ENCODE measurements at regions not wholly inside any gene's neighbourhood (a gene's known extent, or its start where the extent isn't known, plus 50 kb on each side); places are given as distances from the start of the nearest gene placed in this dataset.
"Not testable (repeated sequence)": the region's sequence is repeated elsewhere in the genome, so short reads cannot be mapped to it uniquely, and the experiment has no call there.

- FAIRE-seq (no peak), DNase-seq (ENCODE audit: insufficient read length, low spot score) (no peak)
- TF ChIP-seq POLR2A (IDR thresholded peaks at IDR 0.05; ENCODE audit: low read depth, low read length), result no peak
These were observed 492.7 kb upstream of the DDX18 start for GRCh38 chr2:117321816-117322215.

GRCh38 chr2:117323331-117323730 lies 491.2 kb upstream of the DDX18 start:
- FAIRE-seq (no peak), DNase-seq (ENCODE audit: insufficient read length, low spot score) (no peak)
- no peak for TF ChIP-seq POLR2A (IDR thresholded peaks at IDR 0.05; ENCODE audit: low read depth, low read length)

DNA sequence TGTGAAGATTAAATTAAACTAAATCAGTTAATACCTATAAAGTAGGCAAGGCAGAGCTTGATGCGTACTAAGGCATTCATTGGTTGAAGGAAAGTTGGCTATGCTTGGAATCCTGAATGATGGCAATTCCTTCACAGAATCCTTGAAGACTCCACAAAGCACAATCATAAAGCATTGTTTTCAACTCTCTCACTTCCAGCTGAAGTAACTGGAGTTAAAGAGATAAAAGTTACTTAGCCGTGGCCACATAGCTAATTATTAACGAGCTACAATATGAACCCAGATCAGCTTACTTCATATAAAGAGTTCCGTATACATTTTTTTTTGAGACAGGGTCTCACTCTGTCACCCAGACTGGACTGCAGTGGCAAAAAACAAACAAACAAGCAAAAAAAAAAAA lies 483.9 kb upstream of the DDX18 start:
- FAIRE-seq (no peak), DNase-seq (ENCODE audit: insufficient read length, low spot score) (no peak)
- no peak for TF ChIP-seq POLR2A (IDR thresholded peaks at IDR 0.05; ENCODE audit: low read depth, low read length)

GRCh38 chr2:117335967-117336366 lies 478.5 kb upstream of the DDX18 start:
- TF ChIP-seq POLR2A (IDR thresholded peaks at IDR 0.05; ENCODE audit: low read depth, low read length), result no peak
- DNase-seq (ENCODE audit: insufficient read length, low spot score) (no peak), FAIRE-seq (no peak)

DNA sequence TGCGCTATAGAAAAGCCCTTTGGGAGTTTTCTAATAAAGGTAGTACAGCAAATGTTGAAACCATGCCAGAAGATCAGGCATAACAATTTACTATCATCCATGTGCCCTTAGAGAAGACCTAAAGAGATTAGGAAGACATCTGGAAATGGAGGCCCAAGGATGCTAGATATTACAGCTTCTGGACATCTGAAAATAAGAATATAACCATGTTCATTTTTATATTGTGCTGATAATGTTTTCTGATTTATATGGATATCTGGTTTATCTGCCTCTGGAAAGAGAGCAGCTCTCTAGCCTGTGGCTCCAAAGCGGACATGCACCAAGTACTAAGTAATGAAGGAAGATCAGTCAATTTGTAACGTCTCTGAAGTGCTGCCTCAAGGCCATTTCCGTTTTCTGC lies 478.0 kb upstream of the DDX18 start:
- DNase-seq (ENCODE audit: insufficient read length, low spot score) (no peak), FAIRE-seq (no peak)
- TF ChIP-seq POLR2A (IDR thresholded peaks at IDR 0.05; ENCODE audit: low read depth, low read length), result no peak

DNA sequence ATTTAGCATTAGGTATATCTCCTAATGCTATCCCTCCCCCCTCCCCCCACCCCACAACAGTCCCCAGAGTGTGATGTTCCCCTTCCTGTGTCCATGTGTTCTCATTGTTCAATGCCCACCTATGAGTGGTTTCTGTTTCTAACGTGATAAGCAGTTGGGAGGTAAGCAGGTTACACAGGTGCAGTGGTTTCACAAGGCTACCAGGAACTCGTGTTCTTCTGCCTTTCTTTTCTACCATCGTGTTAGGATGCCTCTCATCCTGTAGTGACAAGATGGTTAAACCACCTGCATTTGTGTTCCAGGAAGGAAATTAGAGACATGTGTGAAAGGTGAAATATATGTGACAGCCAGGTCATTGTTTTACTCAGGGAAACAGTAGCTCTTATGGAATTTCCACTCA lies 476.5 kb upstream of the DDX18 start:
- DNase-seq (ENCODE audit: insufficient read length, low spot score); FAIRE-seq: not testable (repeated sequence)

GRCh38 chr2:117339980-117340379 lies 474.5 kb upstream of the DDX18 start:
- FAIRE-seq, result no peak
- DNase-seq (ENCODE audit: insufficient read length, low spot score), result no peak
- TF ChIP-seq POLR2A (IDR thresholded peaks at IDR 0.05; ENCODE audit: low read depth, low read length), result no peak

- no peak for FAIRE-seq
- TF ChIP-seq POLR2A (IDR thresholded peaks at IDR 0.05; ENCODE audit: low read depth, low read length), result no peak
- DNase-seq (ENCODE audit: insufficient read length, low spot score), result no peak
These were observed 472.8 kb upstream of the DDX18 start for GRCh38 chr2:117341690-117342089.

- FAIRE-seq (no peak), DNase-seq (ENCODE audit: insufficient read length, low spot score) (no peak)
- no peak for TF ChIP-seq POLR2A (IDR thresholded peaks at IDR 0.05; ENCODE audit: low read depth, low read length)
These were observed 472.1 kb upstream of the DDX18 start for GRCh38 chr2:117342415-117342814.

DNA sequence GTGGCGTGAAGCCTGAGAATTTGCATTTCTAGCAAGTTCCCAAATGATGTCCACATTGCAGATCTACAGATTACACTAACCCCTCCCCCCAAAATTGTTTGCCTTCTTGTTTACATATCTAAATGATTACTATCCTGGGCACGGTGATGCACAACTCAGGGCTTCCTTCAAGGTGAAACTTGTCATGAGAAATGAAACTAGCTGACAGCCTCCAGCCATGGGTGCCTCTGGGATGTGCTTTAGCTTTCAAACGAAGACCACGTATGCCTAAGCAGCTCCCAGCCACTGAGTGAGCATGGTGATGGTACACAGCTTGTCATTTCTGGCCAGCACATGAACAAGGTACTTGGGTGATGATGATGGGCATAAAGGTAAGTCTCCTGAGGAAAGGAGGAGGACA lies 464.8 kb upstream of the DDX18 start:
- TF ChIP-seq POLR2A (IDR thresholded peaks at IDR 0.05; ENCODE audit: low read depth, low read length), result no peak
- no peak for FAIRE-seq

GRCh38 chr2:117351396-117351795 lies 463.1 kb upstream of the DDX18 start:
- DNase-seq (ENCODE audit: insufficient read length, low spot score) (no peak), FAIRE-seq (no peak)
- no peak for TF ChIP-seq POLR2A (IDR thresholded peaks at IDR 0.05; ENCODE audit: low read depth, low read length)

More for the DNA sequence above, 464.8 kb upstream of the DDX18 start:
- DNase-seq (ENCODE audit: insufficient read length, low spot score), result no peak

GRCh38 chr2:117359266-117359914 lies 455.1 kb upstream of the DDX18 start:
- DNase-seq (ENCODE audit: insufficient read length, low spot score) (no peak), FAIRE-seq (no peak)
- TF ChIP-seq POLR2A (IDR thresholded peaks at IDR 0.05; ENCODE audit: low read depth, low read length), result no peak

- DNase-seq (ENCODE audit: insufficient read length, low spot score), result no peak
These were observed 453.9 kb upstream of the DDX18 start for GRCh38 chr2:117360586-117360985.

GRCh38 chr2:117378653-117379052 lies 435.8 kb upstream of the DDX18 start:
- TF ChIP-seq POLR2A (IDR thresholded peaks at IDR 0.05; ENCODE audit: low read depth, low read length), result no peak
- no peak for DNase-seq (ENCODE audit: insufficient read length, low spot score)
- no peak for FAIRE-seq

More at GRCh38 chr2:117360586-117360985, 453.9 kb upstream of the DDX18 start:
- TF ChIP-seq POLR2A (IDR thresholded peaks at IDR 0.05; ENCODE audit: low read depth, low read length), result no peak
- FAIRE-seq, result no peak

GRCh38 chr2:117379928-117380327 lies 434.6 kb upstream of the DDX18 start:
- FAIRE-seq, result no peak
- TF ChIP-seq POLR2A (IDR thresholded peaks at IDR 0.05; ENCODE audit: low read depth, low read length), result no peak

DNA sequence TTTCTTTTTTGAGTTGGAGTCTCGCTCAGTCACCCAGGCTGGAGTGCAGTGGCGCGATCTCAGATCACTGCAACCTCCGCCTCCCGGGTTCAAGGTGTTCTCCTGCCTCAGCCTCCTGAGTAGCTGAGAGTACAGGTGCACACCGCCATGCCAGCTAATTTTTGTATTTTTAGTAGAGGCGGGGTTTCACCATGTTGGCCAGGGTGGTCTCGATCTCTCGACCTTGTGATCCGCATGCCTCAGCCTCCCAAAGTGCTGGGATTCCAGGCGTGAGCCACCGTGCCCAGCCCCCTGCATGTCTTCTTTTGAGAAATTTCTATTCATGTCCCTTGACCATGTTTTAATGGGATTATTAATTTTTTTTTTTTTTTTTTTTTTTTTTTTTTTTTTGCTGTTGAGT lies 430.5 kb upstream of the DDX18 start:
- not testable (repeated sequence) for FAIRE-seq; DNase-seq (ENCODE audit: insufficient read length, low spot score)

More at GRCh38 chr2:117379928-117380327, 434.6 kb upstream of the DDX18 start:
- no peak for DNase-seq (ENCODE audit: insufficient read length, low spot score)

All from H54 (cell line).